SK-N-MC (cell line): ENCODE measurements at regions not wholly inside any gene's neighbourhood (a gene's known extent, or its start where the extent isn't known, plus 50 kb on each side); places are given as distances from the start of the nearest gene placed in this dataset.

Source experiments
- EZH2 ChIP-seq: fragments of 200-600 bp; sonication (generic); IDR thresholded peaks from one replicate; pipeline ENCODE4 v1.6.1; 2017; ENCODE audit warnings: antibody characterized with exemption
- POLR2AphosphoS5 ChIP-seq: IDR thresholded peaks from 2 replicates; pipeline ENCODE4 v1.6.1; 2012; ENCODE audit warnings: mild to moderate bottlenecking, low read depth, low read length, borderline replicate concordance

DNA sequence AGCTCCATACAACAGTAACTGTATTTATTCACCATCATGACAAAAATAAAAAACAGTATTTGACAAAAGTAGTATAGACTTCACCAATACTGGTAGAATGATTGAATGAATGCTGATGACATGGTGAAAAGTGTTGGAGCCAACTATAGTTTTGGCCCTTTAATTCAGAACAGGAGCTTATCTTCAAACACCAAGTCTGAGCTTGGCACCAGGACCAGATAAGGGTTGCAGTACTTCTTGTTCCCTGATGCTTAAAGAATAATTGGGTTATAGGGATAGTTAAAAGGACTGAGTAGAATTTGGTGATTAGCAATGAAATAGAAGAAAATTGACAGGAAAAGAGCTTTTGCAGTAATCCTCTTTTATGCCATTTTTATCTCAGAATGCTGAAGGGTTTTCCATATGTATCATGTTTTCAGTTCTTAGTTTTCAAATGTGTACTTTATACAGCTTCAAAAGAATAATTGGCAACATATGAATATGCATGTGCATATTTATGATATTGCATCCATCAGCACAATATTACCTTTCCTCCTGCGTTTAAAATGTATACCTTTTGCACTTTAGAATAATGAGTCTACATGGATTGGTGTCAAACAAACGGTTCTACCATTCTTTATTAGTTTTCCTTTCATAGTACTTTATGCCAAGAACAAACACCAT, 214.2 kb upstream of the ARHGAP42 start:
- TF ChIP-seq POLR2AphosphoS5 = no peak
- no peak for TF ChIP-seq EZH2
